HG02938 (cell line): ENCODE measurements at regions not wholly inside any gene's neighbourhood (a gene's known extent, or its start where the extent isn't known, plus 50 kb on each side); places are given as distances from the start of the nearest gene placed in this dataset.
A peak's percentile ranks its signal among the peaks of the same experiment; 100 is the strongest.

ENCODE experiments used
- ATAC-seq: cut with Tn5 transposase; IDR thresholded peaks from one replicate; pipeline ENCODE4 v1.9.1; 2021; ENCODE audit warnings: mild to moderate bottlenecking, moderate library complexity; ENCODE audit not compliant: unreplicated experiment

- ATAC-seq: peak; percentile 45
Observed at GRCh38 chr15:96273317-96274086, 57.0 kb upstream of the NR2F2 start.

- ATAC-seq: no peak
Observed at GRCh38 chr15:96274087-96274440, 56.4 kb upstream of the NR2F2 start.

GRCh38 chr15:96274698-96275097 is 55.8 kb upstream of the NR2F2 start:
- ATAC-seq: no peak

- no peak for ATAC-seq
Observed at GRCh38 chr15:96276438-96277210, 53.9 kb upstream of the NR2F2 start.
